T-helper 9 cell (primary cell): ENCODE measurements at regions not wholly inside any gene's neighbourhood (a gene's known extent, or its start where the extent isn't known, plus 50 kb on each side); places are given as distances from the start of the nearest gene placed in this dataset.
"Not testable (repeated sequence)": the region's sequence is repeated elsewhere in the genome, so short reads cannot be mapped to it uniquely, and the experiment has no call there.

Experiments
- DNase-seq: peaks from one replicate; pipeline ENCODE4 v3.0.0-alpha.2; 2020

DNA sequence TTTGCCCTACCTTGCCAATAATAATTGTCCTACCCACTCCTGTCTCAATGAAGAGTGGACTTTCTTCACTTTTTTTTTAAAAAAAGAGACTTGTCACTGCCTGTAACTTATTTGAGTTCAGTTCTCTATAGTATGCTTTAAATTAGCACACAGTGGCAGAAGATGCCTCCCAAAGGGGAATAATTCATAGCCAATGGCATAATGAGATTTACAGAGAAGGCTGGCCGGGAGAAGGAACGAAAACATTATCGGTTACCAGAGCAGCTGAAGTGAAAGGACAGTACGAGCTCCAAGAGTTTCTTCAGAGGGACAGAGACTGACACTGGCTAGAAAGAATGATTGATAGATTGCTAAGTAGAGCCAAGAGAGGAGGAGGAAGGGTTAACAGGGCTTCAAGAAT, 356.3 kb downstream of the EMP1 start:
- no peak for DNase-seq

DNA sequence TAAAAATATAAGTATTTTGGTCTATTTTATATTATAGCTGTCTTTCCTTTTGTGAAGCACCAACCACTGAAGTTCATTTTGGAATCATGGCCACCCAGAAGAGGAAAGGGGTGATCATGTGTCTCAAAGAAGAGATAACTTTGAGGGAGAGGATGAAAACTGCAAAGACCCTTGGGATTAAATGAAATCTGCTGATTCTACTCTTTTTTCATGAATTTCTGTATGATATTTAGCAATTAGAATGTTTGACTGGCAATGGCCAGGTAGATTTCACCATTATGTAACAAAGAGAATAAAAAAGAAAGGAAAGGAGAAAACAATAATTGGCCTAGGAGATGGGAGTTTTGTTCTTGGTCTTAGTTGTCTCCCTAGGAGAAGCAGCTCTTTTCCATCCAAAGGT, 350.8 kb downstream of the EMP1 start:
- DNase-seq: no peak

DNA sequence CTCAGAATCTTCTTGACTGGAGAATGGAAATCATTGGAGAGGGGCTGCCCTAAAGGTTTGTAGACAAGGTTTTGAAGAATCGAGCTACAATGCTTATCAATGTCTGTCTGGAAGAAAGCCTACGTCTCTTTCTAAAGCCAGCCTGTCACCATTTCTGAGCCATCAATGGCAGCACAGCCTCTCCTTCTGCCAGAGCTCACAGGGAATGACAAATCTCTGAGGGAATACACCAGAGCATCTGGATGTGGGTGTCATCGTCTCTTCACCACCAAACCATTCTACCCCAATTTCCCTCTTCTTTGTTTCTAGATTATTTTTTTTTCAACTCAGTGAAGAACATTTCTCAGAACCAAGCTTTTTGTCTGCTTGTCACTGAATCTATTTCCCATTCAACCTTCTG, 349.7 kb downstream of the EMP1 start:
- no peak for DNase-seq

DNA sequence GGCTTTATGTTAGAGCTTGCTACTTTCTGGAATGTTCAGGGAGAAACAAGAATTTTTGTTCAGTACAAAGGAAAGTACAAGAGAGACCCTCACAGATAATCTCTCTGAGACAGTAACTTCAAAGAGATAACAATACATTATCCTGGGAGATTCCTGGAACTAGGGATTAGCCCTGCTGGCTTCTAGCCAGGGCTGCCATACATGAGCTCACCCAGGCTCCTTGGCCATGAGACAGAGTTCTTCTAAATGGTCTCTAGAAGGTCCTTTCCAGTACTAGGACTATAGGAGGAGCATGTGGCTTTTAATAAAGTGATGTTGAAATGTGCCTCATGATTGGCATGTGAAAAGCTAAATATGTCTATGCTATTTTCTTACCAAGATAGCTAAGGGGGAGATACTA, 342.5 kb downstream of the EMP1 start:
- no peak for DNase-seq

DNA sequence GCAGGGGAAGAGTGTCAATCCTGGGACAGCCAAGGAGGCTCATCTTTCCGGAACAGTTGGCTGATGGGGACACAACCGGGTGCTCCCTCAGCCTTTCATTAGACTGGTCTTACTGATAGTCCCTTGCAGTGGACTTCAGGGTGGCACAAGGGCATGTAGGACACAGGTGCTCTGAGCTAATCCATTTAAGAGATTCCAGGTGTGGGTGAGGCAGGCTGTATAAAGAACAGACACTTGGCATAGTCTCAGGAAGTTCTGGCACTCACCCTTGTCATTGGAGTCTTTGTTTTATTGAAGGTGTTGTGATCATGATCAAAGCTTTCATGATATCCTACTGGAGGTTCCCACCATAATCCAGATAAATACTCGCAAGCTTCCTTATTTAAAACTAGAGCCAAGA, 341.6 kb downstream of the EMP1 start:
- no peak for DNase-seq

DNA sequence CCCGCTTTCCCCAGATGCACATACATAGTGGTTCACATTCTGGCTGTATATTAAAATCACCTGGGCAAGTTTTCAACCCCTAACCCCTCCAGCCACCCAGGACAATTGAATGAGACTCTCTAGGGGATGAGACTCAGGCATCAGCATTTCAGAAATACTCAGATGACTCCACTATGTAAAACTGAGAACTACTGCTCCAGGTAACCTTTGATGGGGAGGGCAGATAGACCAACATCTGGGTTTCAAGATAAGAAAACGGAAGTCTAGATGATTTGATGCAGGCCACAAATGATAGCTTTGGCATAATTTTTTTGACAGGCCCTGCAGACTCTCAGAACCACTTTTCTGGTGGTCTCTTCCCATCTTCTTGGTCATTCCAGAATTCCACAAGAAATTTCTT, 341.1 kb downstream of the EMP1 start:
- no peak for DNase-seq

DNA sequence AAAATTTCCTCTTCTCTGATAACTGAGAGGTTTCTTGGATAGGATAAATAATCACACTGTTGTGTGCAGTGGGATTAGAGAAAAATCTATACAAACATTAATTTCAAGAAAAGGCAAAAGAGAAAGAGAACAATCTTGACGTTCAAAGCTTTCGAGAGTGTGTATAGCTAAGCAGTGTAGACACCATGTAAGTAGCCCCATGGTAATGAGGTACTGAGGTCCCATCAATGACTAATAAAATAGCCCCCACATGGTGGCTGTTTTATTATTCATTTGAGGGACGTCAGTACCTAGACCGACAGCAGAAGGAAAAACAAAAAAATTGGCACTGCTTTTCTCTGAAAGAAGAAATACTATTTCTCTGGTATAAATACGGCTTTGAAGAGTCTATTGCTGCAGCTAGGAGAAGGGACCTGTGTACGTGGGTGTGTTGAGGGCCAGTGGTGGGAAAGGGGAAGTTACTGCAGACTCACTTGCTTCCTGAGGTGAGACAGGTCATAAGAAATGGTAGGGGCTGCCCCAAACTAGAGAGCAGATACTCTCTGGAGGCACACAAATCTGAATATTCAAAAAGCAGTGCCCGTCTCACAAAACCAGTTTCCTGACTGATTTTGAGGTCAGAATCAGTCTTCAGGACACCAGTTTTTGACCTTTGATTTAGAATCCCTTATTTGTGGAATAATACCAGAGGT, 339.8 kb downstream of the EMP1 start:
- no peak for DNase-seq

DNA sequence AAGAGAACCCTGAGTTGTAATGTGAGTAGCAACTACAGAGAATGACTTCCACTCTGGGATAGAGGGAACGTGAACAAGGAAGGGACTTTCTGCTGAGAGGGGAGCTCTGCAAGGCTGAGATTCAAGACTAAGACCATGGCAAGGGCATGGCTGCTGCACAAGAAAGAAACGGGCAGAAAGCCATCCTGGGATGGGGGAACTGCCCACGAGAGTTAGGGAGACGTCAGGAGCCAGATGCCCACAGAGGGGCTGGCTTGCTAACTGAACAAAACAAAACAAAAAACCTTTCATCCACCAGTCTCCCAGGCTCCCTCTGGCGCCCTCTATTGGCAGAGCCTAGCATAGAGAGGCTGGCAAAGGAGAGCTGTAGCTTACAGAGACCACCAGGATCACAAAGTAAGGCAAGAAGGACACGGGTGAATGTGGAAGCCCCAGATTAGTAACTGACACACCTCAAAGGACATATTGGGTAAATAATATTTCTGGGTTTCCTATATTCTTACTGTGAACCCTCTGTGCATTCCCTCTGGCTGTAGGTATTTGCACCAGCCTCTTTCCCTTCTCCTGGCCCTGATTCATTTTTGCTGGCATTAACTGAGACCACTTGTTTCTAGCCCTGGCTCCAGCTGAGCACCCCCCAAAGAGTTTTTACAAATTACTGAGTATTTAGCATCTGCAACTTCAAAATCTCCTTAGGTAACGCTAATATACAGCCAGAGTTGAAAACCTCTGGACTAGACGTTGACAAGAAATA, 338.3 kb downstream of the EMP1 start:
- DNase-seq: peak; percentile 1

DNA sequence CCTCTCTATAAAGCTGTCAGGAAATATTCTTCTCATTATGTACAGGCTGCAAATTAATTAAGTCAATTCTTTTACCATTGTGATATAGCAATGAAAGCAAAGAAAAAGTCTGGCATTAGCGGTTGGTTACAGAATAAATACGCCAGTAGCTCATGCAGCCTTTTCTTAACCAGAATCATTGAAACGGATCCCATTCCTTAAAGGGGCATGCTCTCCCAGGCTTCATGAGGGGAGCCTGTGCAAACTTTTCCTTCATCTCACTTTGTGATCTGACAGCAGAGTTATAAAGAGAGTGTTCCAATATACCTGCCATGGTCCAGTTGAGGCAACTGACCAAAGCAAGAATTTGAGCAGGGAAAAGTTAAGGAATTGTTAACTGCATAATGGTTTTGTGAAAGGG, 337.7 kb downstream of the EMP1 start:
- DNase-seq: no peak

DNA sequence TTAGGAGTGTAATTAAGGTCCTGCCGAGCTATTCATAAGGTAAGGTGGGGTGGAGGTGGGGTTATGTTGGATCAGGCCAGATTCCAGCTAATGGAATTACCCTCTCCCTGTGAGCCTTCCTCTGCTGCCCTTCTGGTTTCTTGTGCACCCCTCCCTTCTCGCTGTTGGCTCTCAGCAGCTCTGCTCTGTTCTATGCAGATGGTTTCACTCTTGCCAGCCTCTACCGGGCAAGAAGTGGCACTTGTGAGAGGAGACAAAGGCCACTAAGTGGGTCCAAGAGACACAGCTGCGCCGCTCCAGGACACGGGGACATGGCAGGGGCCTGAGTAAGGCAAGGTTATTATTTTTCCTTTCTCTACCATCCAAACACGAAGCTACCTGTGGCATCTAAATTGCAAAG, 334.4 kb downstream of the EMP1 start:
- DNase-seq: no peak

DNA sequence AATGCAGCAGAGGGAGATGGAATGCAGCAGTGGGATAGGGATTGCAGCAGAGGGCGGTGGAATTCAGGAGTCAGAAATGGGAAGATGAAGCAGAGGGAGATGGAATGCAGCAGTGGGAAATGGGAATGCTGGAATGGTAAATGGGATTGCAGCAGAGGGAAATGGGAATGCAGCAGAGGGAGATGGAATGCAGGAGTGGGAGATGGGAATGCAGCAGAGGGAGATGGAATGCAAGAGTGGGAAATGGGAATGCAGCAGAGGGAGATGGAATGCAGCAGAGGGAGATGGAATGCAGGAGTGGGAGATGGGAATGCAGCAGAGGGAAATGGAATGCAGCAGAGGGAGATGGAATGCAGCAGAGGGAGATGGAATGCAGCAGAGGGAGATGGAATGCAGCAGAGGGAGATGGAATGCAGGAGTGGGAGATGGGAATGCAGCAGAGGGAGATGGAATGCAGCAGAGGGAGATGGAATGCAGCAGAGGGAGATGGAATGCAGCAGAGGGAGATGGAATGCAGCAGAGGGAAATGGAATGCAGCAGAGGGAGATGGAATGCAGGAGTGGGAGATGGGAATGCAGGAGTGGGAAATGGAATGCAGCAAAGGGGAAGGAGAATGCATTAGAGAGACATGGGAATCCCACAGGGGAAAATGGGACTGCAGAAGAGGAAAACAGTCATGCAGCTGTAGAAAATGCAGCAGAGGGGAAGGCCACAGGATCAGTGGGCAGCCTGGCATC, 329.8 kb downstream of the EMP1 start:
- not testable (repeated sequence) for DNase-seq

DNA sequence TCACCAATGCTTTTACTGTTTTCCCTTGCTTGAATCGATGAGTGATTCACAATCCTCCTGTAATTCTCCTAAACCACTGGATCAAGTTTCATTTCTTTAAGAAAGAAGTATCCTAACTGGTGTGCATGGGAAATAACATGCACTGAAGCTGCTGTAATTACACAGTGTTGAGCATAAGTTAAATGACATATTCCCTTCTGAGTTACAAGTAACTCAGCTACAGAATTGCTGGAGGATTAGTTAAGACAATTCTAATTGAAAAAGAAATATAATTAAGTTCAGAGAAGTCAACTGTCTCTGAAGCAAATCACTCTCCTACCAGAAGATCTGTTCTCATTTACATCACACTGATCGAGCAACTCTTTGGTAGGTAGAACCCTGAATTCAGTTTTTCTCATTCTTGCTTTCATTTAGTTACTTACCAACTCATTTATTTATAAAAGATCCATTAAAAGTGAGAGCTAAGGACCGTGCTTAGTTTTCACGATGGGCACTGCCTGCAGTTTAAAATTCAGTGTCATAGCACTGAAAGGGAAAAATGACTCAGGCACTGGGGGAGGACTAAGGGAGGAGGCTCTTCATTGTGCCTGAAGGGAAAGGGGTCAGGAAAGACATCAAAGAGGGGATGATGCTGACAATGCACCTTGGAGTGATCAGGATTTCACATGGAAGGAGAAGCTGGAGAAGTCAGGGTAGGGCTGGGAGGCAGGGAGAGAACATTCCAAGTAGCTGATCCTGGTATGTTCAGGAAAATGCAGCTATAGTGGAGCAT, 327.2 kb downstream of the EMP1 start:
- DNase-seq: no peak

DNA sequence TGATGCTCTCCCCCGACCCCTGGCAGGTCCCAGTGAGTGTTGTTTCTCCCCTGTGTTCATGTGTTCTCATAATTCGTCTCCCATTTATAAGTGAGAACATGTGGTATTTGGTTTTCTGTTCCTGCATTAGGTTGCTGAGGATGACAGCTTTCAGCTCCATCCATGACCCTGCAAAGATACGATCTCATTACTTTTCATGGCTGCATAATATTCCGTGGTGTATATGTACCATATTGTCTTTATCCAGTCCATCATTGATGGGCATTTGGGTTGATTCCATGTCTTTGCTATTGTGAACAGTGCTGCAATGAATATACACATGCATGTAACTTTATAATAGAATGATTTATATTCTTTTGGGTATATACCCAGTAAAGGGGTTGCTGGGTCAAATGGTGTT, 321.5 kb downstream of the EMP1 start:
- not testable (repeated sequence) for DNase-seq

DNA sequence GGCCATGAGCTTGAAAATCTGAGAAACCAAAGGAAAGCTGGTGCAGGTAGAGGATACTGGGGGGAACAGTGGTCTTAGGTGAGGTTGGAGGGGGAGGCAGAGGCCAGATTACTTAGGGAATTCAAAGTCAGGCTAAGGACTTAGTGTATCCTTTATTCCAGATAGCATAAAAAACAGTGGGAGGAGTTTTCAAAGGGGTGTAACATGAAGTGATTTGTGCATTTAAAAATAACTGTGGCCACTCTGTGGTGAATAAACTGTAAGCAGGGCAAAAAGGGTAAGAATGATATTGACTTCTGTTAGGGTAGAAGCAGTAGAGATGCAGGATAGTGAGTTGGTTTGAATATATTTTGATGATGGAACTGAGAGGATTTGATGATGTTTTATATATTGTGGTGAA, 313.2 kb downstream of the EMP1 start:
- no peak for DNase-seq

DNA sequence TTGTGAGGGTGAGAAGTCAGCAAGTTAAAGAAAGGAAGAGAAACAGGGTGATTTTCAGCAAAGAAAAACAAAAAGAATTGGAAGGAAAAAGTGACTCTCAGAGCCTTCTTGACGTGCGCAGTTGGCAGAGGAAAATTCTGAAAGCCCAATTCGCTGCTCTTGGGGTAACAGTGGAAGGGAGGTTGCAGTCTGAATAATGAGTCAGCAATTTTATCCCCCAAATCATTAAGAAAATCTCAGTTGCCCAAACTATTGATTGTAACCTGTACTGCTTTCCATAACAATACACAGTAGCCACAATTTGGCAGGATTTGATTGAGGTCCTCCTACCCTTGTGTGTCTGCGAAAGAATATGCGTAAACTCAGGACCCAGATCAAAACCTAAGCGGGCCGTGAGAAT, 309.1 kb downstream of the EMP1 start:
- DNase-seq: no peak

DNA sequence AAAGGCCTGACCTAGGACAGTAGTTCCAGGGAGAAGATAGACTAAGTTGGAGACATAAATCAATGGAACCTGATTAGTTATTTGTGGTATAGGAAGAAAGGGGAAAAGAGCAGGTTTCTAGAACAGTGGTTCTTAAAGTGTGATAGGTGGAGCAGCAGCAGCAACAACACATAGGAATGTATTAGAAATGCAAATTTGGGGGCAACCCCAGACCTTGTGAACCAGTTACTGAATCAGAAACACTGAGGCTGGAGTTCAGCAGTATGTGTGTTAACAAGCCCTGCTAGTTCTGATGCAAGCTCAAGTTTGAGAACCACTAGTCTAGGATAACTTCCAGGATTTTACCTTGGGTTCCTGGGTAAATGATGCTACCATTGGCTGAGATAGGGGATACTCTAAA, 308.7 kb downstream of the EMP1 start:
- no peak for DNase-seq

DNA sequence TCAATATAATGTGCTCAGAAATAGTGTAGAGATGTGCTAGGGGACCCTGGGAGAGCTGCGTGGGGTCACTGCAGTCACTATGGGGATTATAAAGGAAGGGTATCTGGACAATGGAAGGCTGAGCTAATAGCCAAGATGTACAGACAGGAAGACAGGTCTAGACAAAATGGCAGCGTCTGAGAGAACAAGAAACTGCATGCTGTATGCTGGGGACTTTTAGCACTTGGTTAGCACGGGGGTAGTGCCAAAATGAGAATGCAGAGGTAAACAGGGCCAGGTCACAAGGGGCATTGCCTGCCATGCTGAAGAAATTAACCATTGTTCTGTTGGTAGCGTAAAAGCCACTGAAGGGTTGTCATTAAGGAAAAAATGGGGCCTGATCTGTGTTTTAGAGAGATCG, 308.2 kb downstream of the EMP1 start:
- DNase-seq: no peak

DNA sequence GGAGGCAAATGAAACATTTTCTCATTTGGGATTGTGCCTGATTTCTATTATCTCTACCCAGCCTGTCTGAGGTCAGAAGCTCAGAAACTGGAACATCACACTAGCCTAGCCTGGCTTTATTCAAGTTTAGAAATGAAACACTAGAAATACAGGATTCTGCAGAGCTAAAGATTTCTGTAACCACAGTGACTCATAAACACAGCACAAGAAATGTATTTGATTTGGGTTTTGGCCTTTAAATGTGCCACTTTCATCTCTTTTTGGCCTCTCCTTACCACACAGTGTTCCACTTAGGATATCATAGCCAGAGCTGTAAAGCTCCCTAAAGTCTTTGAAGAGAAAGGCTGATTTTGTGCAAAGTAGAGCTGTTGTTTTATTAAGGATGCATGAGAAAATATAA, 307.5 kb downstream of the EMP1 start:
- no peak for DNase-seq

DNA sequence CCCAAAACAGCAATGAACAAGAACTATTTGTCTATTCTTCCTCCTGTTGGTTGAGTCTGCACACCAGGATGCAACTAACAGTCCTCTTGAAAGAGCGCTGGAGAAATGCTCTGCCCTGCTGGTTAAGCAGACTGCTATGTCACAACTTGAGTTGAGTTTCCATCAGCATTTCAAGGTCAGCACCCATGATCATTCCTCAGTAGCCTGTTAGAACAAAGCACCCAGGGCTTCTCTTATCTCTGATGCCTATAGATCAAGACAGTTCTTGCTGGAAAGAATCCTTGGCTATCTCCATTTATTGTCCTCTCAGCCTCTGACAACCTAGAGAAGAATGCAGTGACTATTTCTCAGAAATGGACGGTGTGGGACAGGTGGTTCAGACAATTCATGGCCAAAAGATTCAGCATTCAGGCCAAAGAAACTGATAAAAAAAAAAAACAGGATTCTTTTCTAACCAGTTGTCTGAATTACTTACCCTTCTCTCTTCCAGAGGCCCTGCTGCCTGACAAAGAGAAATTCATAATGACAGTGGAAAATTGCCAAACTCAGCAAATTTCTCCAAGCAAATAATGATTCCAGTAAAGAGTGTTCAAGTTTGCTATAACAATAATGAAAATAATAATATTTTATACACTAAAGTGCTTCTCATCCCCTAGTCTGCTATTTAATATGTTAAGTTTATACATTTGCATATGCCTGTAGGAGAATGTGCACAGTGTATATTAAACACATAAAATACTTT, 306.7 kb downstream of the EMP1 start:
- DNase-seq: no peak

DNA sequence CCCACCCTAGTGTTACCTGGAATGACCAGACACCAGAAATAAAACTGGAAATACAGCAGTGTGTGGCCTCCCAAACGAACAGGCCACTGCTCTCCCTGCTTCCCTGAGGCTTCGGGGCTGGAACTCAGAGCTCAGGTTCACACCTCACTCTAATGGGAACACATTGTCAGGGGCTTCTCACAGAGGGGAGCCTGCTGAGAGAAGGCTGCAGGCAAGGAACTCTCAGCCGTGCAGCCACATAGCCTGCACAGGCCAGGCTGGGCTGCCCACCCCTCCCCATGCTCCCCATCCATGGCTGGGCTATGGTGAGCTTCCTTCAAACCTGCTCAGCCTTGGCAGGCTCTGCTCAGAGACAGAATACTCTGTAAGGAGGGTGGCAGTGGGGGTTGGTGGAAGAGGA, 302.5 kb downstream of the EMP1 start:
- no peak for DNase-seq

DNA sequence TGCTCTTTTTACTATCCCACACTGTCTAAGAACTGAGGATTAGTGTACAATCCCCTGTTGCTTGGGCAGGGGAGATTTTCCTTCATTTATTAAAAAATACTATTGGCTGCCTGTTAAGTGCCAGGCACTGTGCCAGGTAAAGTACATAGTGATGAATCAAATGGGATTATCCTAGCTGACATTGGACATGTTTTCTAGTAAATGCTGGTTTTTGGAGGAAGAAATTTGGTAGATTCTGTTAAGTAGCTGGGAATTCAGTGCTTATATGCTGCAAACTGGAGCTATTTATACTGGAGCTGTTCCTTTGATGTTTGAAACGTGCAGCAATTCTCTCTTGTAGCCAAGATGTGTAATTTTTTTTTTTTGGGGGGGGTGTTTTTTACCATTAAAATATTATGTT, 299.6 kb downstream of the EMP1 start:
- no peak for DNase-seq

DNA sequence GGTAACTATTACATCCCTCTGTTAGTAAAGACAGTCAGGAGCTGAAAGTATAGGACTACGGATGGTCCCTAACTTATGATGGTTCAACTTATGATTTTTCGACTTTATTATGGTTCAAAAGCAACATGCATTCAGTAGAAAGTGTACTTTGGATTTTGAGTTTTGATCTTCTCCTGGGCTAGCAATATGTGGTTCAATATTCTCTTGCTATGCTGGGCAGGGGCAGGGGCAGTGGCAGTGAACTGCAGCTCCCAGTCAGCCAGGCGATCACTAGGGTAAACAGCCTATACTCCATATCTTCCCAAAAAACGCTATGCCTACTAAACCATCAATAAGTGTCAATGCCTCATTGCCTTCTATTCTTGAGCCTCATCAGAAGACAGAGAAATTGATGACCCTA, 292.7 kb downstream of the EMP1 start:
- DNase-seq: no peak

DNA sequence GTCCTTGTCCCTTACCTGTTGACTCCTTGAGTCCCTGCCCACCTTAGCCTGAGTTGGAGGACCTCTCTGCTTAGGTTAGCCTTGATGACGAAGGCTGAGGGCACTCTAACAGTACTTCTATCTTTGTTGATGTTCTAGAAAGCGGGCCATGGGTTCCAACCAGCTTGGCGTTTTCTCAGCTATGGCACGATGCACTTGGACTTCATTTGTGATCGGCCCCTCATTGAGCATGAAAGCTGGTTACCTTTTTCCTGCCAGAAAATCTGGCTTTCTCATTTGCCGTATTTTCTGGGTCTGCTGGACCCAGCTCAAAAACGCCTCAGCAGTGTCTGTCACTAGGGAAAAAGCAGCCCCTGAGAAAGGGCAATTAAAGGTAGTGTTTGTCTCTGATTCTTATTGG, 290.8 kb downstream of the EMP1 start:
- no peak for DNase-seq
